ENCODE measurements at regions not wholly inside any gene's neighbourhood (a gene's known extent, or its start where the extent isn't known, plus 50 kb on each side); places are given as distances from the start of the nearest gene placed in this dataset.

DNA sequence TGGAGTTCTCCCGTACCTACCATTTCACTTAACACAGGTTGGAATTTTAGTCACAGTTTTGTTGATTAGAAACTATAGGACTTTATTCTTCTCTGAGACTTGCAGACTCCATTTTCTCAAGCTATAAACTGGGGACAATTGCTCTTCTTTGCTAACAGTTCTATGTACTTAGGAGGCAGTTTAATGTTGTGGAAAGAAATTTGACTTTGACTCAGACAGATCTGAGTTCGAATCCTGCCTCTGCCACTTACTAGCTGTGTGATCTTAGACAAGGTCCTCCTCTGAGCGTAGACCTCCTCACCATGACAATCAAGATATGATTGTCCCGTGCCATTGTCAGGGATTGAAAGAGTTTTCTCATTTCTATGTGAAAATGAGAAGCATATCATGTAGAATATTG, 196.4 kb upstream of the HES1 start:
- Histone ChIP-seq H3K9me3 (ENCODE audit: control insufficient read depth in 4 of 4, low read length in 3 of 4) (no peaks in the 10 kb centered on the region), H3K4me1 (ENCODE audit: control insufficient read depth in 4 of 4, insufficient read depth in 4 of 4, low read length in 3 of 4) (no peaks in the 10 kb centered on the region), H3K27me3 (ENCODE audit: control insufficient read depth in 4 of 4, insufficient read depth in 4 of 4, low read length in 3 of 4) (no peaks in the 10 kb centered on the region), H3K36me3 (ENCODE audit: control insufficient read depth in 4 of 4, insufficient read depth in 3 of 4, low read depth in 1 of 4, low read length in 3 of 4) (no peaks in the 10 kb centered on the region), H3K4me3 (ENCODE audit: low read depth in 1 of 3, low read length in 3 of 3) (no peak overlapping the region), H3K27ac (ENCODE audit: low read depth in 1 of 2, low read length in 2 of 2) (no peak overlapping the region), H3K9ac (ENCODE audit: low read depth in 1 of 2, low read length in 2 of 2) (no peak overlapping the region)
- WGBS = 93% methylated on average over 4 of the region's 4 CpGs
- no peak for DNase-seq (ENCODE audit: low spot score)
- TF ChIP-seq EGR1 (IDR thresholded peaks at IDR 0.05; ENCODE audit: low read depth in 2 of 2) (no peak), YY1 (IDR thresholded peaks at IDR 0.05) (no peak)
- TF ChIP-seq, protein P1, sequence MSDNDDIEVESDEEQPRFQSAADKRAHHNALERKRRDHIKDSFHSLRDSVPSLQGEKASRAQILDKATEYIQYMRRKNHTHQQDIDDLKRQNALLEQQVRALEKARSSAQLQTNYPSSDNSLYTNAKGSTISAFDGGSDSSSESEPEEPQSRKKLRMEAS (IDR thresholded peaks at IDR 0.05) = no peak

DNA sequence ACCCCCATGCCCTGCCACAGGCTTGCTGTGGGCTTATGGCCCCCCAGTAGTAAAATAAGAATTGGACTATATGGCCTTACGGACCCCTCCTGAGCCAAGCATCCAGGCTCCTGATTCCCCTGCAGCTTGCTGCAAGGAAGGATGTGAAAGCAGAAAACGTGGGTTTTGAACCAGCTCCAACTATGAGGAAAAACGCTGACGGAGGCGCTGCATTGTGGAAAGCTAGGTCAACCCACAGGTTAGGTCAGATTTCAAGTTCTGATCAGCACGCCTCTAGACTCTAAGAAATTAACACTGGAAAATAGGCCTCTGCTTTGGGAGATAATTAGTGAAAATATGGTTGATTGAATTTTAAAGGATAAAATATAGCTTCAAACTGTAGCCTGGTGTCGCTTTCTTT, 195.4 kb upstream of the HES1 start:
- WGBS = 84% methylated on average over 7 of the region's 7 CpGs
- no peak overlapping the region for H3K4me3 ChIP-seq (ENCODE audit: low read depth in 1 of 3, low read length in 3 of 3)

DNA sequence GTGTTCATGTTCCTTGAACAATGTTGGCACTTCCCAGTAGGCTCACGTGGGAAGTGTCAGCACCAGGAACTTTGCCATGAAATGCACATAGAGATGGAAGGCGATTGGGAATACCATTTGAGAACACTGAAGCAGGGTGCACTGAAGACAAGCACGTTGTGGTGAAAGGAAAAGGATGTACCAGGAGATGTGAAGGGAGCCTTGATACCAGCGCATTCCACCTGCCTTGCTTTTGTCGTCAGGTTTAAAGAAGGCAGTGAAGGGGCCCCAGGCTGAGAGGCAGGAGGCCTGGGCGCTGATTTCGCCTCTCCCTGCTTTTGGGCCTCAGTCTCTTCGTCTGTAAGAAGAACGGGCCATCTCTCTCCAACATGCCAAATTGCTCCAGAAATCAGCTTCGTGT, 194.5 kb upstream of the HES1 start:
- Histone ChIP-seq H3K27ac (ENCODE audit: low read depth in 1 of 2, low read length in 2 of 2) (no peak overlapping the region), H3K4me1 (ENCODE audit: control insufficient read depth in 4 of 4, insufficient read depth in 4 of 4, low read length in 3 of 4) (no peaks in the 10 kb centered on the region), H3K9me3 (ENCODE audit: control insufficient read depth in 4 of 4, low read length in 3 of 4) (no peaks in the 10 kb centered on the region), H3K27me3 (ENCODE audit: control insufficient read depth in 4 of 4, insufficient read depth in 4 of 4, low read length in 3 of 4) (no peaks in the 10 kb centered on the region), H3K9ac (ENCODE audit: low read depth in 1 of 2, low read length in 2 of 2) (no peak overlapping the region), H3K4me3 (ENCODE audit: low read depth in 1 of 3, low read length in 3 of 3) (no peak overlapping the region), H3K36me3 (ENCODE audit: control insufficient read depth in 4 of 4, insufficient read depth in 3 of 4, low read depth in 1 of 4, low read length in 3 of 4) (no peaks in the 10 kb centered on the region)
- no peak for DNase-seq (ENCODE audit: low spot score)
- WGBS = 91% methylated on average over 10 of the region's 10 CpGs
- TF ChIP-seq, protein P2, sequence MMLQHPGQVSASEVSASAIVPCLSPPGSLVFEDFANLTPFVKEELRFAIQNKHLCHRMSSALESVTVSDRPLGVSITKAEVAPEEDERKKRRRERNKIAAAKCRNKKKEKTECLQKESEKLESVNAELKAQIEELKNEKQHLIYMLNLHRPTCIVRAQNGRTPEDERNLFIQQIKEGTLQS (IDR thresholded peaks at IDR 0.05) = no peak

More for the DNA sequence above, 195.4 kb upstream of the HES1 start:
- H3K9me3 ChIP-seq (ENCODE audit: control insufficient read depth in 4 of 4, low read length in 3 of 4) = no peaks in the 10 kb centered on the region
- no peak overlapping the region for H3K9ac ChIP-seq (ENCODE audit: low read depth in 1 of 2, low read length in 2 of 2)
- no peaks in the 10 kb centered on the region for H3K36me3 ChIP-seq (ENCODE audit: control insufficient read depth in 4 of 4, insufficient read depth in 3 of 4, low read depth in 1 of 4, low read length in 3 of 4)
- H3K4me1 ChIP-seq (ENCODE audit: control insufficient read depth in 4 of 4, insufficient read depth in 4 of 4, low read length in 3 of 4) = no peaks in the 10 kb centered on the region
- no peaks in the 10 kb centered on the region for H3K27me3 ChIP-seq (ENCODE audit: control insufficient read depth in 4 of 4, insufficient read depth in 4 of 4, low read length in 3 of 4)
- no peak for DNase-seq (ENCODE audit: low spot score)
- no peak overlapping the region for H3K27ac ChIP-seq (ENCODE audit: low read depth in 1 of 2, low read length in 2 of 2)
- no peak for TF ChIP-seq YY1 (IDR thresholded peaks at IDR 0.05)
- TF ChIP-seq RAD21 (IDR thresholded peaks at IDR 0.05) = no peak
- TF ChIP-seq GABPA (IDR thresholded peaks at IDR 0.05 in 1 of 2, conservative IDR thresholded peaks at IDR 0.05 in 1 of 2) = no peak
- TF ChIP-seq NR2F2 (IDR thresholded peaks at IDR 0.05) = no peak
- no peak for TF ChIP-seq JUND (IDR thresholded peaks at IDR 0.05)
- TF ChIP-seq RXRA (IDR thresholded peaks at IDR 0.05) = no peak
- no peak for TF ChIP-seq FOXA2 (IDR thresholded peaks at IDR 0.05)
- TF ChIP-seq FOXA1 (IDR thresholded peaks at IDR 0.05) = no peak
- no peak for TF ChIP-seq TAF1 (conservative IDR thresholded peaks at IDR 0.05)
- TF ChIP-seq, protein P2 (IDR thresholded peaks at IDR 0.05) = no peak
- no peak for TF ChIP-seq SP1 (IDR thresholded peaks at IDR 0.05)
- no peak for TF ChIP-seq HNF4A (conservative IDR thresholded peaks at IDR 0.05)
- TF ChIP-seq, protein P3, sequence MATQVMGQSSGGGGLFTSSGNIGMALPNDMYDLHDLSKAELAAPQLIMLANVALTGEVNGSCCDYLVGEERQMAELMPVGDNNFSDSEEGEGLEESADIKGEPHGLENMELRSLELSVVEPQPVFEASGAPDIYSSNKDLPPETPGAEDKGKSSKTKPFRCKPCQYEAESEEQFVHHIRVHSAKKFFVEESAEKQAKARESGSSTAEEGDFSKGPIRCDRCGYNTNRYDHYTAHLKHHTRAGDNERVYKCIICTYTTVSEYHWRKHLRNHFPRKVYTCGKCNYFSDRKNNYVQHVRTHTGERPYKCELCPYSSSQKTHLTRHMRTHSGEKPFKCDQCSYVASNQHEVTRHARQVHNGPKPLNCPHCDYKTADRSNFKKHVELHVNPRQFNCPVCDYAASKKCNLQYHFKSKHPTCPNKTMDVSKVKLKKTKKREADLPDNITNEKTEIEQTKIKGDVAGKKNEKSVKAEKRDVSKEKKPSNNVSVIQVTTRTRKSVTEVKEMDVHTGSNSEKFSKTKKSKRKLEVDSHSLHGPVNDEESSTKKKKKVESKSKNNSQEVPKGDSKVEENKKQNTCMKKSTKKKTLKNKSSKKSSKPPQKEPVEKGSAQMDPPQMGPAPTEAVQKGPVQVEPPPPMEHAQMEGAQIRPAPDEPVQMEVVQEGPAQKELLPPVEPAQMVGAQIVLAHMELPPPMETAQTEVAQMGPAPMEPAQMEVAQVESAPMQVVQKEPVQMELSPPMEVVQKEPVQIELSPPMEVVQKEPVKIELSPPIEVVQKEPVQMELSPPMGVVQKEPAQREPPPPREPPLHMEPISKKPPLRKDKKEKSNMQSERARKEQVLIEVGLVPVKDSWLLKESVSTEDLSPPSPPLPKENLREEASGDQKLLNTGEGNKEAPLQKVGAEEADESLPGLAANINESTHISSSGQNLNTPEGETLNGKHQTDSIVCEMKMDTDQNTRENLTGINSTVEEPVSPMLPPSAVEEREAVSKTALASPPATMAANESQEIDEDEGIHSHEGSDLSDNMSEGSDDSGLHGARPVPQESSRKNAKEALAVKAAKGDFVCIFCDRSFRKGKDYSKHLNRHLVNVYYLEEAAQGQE (IDR thresholded peaks at IDR 0.05) = no peak
- TF ChIP-seq HNF4G (IDR thresholded peaks at IDR 0.05) = no peak

All from liver (tissue), 7 donors.